ENCODE measurements at regions not wholly inside any gene's neighbourhood (a gene's known extent, or its start where the extent isn't known, plus 50 kb on each side); places are given as distances from the start of the nearest gene placed in this dataset.

DNA sequence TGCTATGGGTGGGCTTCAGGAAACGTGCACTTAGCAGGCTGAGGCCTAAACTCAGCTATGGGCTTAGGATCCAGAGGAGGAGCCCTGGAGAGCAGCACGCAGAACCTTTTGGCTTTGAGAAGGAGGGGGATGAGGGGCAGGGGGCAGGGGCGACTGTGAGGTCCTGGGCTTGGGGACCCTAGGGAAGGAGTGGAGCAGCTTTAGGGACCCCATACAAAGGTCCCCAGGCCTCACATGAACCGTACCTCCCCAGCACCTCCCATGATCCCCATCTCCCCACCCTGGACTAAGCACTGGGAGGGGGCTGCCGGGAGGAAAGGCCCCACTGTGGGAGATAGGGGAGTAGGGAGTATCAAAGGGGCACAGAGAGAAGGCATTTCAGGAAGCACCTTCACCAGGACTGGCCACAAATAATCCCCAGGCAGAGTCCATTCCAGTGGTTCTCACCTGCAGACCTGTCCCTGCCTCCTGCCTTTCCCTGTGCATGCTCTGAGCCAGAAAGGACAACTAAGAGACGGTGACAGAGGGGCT lies 62.0 kb upstream of the KLF13 start:
- no peak for DNase-seq

DNA sequence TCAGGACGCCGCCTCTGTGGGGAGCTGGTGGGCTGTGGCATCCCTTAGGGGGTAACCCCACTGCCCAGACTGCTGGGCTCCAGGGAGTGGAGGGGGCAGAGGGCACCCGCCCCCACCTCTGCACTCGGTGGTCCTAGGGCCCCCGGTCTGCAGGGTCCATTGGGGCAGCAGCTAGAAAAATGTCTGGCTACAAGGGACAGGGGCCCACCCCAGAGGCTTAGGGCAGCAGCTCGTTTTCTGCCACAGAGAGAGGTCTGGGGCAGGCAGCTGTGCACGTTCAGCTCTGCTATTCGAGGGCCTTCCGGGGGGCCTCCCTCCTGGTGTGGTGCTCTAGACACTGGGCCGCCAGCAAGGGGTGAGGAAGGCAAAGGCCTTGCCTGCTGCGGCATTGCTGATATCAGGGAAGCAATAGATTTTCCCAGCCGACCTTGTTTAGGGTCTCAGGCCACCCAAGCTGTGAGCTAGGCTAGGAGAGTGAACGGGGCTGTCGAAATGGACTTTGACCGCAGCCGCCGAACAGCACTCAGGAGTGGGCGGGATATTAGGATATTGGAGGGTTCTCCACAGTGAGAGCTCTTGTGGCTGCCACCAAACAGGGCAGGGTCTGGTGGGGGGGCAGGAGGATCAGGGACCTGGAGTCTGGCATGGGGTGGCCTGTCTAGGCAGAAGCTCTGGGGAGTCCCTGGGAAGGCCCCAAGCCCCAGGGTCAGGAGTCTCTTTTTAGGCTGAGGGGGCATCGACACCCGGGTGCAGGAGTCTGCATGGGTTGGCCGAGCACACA lies 61.4 kb upstream of the KLF13 start:
- no peak for DNase-seq

- no peak for DNase-seq
These were observed 60.5 kb upstream of the KLF13 start for GRCh38 chr15:31265871-31266711.

- DNase-seq: no peak
These were observed 59.9 kb upstream of the KLF13 start for GRCh38 chr15:31266712-31267111.

- DNase-seq: no peak
These were observed 59.2 kb upstream of the KLF13 start for GRCh38 chr15:31267161-31268107.

- DNase-seq: no peak
These were observed 58.5 kb upstream of the KLF13 start for GRCh38 chr15:31268108-31268501.

GRCh38 chr15:31268911-31269784 lies 57.5 kb upstream of the KLF13 start:
- DNase-seq: no peak

- no peak for DNase-seq
These were observed 56.6 kb upstream of the KLF13 start for GRCh38 chr15:31269816-31270575.

DNA sequence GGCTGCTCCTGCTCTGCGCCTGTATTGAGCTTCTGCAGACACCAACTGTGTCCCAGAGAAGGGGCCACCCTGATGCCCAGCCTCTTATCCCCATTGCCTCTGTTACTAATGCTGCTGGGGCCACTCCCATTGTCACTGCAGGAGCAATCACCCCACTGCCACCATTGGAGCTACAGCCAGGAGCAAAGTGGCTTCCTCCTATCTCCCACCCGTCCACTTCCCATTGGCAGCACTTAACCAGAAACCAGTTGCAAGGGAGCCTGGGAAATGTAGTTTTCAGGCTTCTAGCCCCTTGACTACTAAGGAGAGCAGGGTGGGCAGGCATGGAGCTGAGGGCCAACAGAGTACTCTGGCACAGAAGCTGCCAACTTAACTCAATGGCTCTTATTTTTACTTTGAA lies 55.9 kb upstream of the KLF13 start:
- no peak for DNase-seq

- no peak for DNase-seq
These were observed 55.4 kb upstream of the KLF13 start for GRCh38 chr15:31271224-31271635.

- DNase-seq: no peak
These were observed 54.7 kb upstream of the KLF13 start for GRCh38 chr15:31271711-31272557.

DNA sequence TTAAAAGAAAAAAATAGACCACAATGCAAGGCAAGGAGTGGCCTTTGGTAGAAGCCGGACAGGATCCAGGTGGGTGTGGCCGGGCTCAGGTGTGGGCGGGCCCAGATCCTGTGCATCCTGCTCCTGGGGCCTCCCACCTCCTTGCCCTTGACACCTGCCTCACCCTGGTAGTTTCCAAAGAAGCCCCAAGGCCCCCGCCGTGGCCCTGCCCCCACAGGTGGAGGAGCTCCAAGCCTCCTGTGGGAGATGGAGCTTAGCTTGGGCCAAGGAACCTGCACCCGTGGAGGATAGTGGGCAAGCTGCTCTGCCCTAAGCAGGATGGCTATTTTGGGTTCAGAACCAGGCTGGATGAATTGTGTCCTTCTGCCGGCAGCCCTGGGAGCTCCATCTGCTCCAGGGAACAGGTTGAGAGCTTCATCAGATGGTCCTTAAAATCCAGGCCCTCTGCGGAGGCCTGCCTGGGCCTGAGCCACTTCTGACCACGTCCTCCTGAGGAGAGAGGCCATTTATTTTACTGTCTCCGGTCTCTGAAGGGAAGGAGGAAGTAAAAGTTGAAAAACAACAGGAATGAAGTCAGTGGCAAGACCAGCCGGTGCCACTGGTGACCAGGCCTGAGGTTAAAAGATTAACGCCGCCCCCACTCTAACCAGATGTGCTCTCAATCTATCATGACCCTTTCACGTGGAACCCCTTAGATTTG lies 53.9 kb upstream of the KLF13 start:
- DNase-seq: no peak

DNA sequence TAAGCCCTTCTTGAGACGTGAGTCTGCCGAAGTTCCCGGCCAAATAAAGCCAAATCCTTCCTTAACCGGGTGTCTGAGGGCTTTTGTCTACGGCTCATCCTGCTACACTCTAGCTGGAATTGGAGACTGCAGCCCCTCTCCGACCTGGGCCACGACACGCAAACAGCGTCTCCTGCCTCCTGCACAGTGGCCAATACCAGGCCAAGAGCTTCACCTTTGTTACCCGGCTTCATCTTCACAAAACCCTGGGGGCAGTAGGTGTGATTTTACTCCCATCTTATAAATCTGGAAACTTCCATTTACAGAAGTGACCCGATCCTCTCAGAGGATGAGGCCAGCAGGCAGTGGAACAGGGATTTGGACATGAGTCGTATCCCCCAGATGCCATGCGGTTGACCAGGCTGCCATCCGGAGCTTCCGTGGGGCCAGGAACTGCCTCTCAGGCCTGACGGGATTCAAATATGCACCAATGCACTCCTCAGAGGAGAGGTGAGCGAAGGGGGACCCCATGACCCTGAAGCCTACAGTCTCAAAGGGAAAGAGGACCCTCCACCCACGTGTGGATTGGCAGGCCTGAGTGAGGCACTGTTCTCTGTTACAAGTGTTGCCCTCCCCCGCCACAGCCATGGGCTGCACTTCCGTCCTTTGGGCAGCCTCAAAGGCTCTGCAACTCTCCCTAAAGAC lies 53.2 kb upstream of the KLF13 start:
- DNase-seq: no peak

DNA sequence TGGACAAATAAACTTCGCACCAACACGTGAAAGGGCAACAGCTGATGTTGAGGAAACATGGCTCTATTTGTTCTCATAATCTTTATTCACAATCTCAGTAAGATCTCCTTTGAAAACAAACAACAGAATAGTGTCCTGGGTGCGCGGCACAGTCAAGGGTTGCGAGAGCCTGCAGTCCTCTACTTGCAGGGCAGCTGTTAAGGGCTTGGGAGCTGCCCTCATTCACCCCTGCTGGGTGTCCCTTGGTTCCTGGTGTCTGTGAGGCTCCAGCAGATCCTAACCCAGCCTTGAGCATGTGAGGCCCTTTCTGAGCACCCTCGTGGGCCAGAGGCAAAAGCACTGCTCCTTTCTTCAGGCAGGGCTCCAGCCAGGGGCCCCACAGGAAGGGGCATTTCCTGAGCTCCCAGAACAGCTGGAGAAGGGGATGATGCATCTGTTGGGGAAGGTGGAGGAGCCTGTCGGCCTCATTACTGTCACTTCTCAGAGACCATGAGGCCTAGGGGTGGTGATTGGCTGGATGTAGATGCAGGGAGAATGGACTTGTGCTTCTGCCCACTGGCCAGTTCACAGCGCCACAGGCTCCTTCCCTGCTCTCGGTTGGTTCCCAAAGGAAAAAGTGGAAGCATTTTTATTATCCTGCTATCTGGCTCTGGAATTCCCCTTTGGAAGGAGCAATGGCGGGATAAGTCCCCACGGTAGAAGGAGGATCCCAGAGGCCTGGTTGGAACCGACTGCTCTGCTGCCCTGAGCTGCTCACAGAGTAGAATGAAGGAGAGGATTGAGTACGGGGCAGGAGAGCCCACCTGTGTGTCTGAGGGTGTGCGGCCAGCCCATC lies 51.9 kb upstream of the KLF13 start:
- no peak for DNase-seq

- no peak for DNase-seq
These were observed 51.0 kb upstream of the KLF13 start for GRCh38 chr15:31275331-31276262.

GRCh38 chr15:31276596-31277298 lies 49.9 kb upstream of the KLF13 start:
- DNase-seq: no peak

All from T1000 (cell line).